ENCODE measurements at regions not wholly inside any gene's neighbourhood (a gene's known extent, or its start where the extent isn't known, plus 50 kb on each side); places are given as distances from the start of the nearest gene placed in this dataset.
A peak's percentile ranks its signal among the peaks of the same experiment; 100 is the strongest.
"Not testable (repeated sequence)": the region's sequence is repeated elsewhere in the genome, so short reads cannot be mapped to it uniquely, and the experiment has no call there.

DNA sequence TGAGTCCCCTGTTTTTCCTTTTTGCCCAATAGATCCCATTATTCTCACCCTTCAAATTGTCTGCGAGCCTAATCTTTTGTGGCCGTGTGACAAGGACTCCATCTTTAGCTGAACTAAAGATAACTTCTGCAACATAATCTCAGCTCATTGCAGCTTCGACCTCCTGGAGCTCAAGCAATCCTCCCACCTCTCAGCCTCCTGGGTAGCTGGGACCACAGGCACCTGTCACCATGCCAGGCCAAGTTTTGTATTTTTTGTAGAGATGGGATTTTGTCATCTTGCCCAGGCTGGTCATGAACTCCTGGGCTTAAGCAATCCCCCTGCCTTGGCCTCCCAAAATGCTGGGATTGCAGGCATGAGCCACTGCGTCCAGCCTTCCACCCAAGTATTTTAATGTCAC lies 161.0 kb downstream of the GJA1 start:
- no peak for DNase-seq

DNA sequence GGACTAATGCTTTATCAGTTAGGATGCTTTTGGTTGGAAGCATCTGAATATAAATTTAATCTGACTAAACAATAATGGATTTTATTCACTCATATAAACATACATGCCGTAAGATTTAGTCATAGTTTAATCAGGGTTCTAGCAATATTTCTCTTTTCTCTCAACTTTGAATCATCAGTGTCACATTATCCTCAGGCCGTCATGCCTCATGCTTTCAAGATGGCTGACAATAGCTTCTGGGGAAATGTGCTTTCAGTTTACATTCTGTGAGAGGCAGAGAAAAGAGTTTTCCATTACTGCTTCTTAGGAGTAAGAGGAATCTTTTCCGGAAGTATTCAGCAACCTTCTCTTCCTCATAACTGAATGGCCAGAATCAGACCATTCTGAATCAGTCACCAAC lies 162.2 kb downstream of the GJA1 start:
- DNase-seq = no peak

DNA sequence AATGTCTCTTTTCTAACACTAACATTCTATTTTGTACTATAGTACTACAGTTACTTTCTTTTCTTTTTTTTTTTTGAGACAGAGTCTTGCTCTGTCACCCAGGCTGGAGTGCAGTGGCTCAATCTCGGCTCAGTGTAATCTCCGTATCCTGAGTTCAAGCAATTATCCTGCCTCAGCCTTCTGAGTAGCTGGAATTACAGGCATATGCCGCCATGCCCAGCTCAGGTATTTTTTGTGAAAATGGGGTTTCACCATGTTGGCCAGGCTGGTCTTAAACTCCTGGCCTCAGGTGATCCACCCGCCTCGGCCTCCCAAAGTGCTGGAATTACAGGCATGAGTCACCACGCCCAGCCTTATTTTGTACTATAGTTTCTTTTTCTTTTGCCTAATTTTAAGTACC lies 163.9 kb downstream of the GJA1 start:
- not testable (repeated sequence) for DNase-seq

DNA sequence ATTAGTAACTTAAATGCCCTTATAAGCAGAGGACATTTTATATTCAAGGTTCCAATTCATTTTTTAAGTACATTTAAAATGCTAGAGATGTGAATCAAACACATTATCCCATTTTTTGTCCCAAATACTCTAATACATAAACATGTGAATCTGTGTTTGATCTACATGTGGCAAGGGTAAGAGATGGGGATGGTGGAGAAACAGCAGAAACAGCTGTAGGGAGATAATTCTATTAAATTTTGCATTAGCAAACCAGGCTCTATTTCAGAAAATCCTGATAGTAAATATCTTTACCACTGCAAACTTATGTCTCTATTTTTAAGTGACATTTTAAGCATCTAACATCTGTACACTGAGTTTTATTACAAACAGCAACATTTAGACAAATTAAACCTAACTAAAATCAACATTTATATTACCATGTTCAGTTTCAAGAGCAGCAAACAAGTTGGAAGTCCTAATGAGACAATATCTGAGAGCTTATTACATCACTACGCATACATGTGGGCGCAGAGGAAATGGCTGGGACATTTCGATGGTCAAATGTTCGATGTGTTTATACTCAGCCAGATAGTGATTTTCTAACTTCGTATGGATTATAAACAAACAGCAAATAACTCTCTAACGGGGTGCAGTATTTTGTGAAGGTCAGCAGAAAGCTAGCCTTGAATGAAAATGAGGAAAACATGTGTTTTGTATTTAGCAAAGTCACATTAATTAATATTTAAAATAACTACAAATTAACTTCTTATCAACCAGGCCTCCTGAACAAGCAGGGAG lies 165.1 kb downstream of the GJA1 start:
- DNase-seq = no peak

DNA sequence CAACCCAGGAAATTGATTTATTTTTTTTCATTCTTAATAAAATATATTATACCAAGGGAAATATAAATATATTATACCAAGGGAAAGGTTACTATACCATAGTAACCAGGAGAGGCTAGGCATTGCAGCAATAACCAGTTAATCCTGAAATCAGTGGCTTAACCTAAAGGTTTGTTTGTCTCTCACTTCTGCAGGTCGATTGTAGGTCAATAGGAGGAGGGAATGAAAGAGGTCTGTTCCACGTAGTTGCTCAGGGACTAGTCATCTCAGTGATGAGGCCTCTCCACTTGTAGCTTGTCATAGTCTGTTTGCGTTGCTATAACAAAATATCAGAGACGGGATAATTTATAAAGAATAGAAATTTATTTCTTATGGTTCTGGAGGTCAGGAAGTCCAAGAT lies 168.0 kb downstream of the GJA1 start:
- no peak for DNase-seq

DNA sequence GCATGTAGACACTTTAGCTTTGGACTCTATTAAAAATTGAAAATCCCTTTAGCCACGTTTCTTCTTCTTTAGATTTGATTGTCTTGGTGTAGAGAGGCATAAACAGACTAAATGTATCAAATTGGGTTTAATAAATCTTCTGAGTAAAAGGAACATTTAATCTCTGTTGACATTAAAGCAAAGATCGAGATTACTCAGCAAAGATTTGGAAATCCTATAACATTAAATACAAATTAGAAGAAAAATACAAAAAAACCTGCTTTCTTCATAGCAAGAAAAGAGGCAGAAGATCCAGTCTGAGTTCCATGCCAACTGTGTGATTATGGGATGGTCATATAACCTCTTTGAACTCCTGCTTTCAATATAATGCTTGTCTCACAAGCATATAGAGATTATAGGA lies 172.3 kb downstream of the GJA1 start:
- no peak for DNase-seq

DNA sequence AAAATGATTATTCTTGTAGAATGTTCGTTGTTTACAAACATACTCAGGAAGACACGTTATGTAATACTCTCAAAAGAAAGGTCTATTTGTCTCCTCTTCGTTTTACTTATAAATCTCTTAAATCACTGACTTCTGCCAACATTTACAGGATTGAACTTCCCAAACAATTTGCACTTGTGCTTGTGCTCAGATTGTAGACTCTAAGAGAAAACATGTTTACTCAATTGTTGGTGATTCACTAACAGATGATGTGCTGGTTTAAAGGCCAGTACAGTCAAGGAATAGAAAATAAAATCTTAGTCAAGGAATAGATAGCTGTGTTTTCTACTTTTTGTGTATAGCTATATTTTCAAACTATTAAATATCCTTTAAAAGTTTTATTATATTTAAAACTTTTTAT lies 172.8 kb downstream of the GJA1 start:
- no peak for DNase-seq

DNA sequence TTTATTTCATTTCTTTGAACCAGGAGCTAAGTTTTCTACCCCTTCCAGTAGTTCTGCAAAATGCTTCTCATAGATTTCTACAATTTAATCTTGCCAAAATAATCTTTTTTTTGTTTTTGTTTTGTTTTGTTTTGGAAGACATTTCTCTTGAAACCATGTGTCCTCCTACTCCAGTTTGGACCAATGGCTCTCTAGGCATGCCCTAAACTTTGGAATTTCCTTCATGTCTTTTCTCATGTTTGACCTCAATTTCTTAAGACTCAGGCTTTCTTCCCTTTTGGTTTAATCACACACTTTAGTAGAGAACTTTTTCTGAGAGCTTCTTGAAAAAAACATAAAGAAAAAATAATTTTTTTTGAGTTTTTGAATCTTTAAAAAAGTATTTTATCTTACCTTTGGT lies 173.8 kb downstream of the GJA1 start:
- DNase-seq = no peak

DNA sequence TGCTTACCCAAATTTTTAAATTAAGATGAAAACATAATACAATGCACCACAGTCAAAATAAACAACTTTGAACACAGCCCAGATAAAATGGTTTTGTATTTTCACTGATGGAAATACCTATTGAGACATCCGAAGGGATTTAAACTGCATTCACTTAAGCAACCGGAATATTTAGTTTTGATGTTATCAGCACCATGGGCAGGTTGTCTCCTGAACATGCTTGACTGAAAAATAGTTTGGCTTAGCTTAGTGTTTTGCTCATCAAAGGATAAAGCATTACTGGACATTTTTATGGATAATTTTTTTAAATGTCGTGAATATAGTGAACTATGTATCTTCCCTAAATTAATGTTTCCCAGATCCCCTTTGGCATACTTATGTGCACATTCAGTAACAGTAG lies 177.5 kb downstream of the GJA1 start:
- no peak for DNase-seq

DNA sequence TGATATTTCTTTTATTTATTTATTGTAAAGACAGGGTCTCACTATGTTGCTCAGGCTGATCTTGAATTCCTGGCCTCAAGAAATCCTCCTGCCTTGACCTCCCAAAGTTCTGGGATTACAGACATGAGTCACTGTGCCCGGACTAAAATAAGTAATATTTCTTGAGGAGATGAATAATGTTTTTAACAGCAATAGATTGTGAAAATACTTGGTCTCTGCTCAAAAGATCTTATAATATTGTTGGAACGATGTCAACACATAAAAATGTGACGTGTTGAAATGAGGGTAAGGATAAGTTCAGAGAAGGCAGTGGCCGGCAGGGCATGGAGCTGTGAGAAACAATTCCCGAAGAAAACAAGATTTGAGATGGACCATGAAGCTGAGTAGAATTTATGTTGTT lies 178.7 kb downstream of the GJA1 start:
- DNase-seq = no peak

DNA sequence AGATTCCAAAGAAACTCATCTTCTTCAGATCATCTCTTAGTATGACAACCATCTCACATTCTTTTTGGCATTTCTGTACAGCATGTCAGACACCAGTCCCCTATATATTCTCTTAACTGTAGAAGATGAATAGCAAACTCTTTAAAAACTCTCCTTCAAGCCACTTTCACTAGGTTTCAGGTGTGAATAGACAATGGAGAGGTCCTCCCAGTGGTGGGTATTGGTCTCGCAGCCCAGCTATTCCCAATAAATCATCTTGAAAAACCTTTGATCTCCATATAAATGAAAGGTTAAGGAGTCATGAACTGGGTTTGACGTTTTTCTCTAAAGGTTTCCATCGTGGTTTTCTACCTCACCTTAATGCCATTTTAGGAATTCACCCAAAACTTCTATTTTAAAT lies 180.0 kb downstream of the GJA1 start:
- no peak for DNase-seq

DNA sequence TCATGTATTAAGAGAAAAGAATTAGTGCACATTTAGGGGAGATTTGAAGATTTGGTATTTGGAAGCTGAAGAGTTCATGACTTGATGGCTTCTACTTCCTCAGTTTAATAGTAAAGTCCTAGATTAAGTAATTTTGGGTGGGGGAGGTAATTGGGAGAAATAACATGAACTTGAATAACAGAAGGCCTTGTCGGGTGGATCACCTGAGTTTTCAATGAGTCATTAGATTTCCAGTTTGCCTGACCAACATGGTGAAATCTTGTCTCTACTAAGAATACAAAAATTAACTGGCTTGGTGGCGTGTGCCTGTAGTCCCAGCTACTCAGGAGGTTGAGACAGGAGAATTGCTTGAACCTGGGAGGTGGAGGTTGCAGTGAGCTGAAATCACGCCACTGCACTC lies 181.0 kb downstream of the GJA1 start:
- no peak for DNase-seq

DNA sequence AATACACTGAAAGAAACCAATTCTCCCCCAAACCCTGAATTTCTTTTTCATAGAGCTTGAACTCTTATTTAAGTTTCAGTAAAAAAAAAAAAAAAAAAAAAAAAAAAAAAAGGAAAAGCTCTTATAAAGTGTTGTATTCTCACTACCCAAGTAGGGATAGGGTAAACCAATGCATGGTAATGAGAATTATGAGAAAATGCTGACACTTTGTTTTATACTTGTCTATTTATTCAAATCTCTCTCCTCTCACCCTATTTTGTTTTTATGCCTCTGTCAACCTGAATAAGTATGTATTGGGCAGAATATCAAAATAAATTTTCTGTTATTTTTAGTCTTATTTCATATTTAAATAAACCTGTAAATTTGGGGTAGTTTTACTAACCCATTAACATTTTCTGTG lies 181.9 kb downstream of the GJA1 start:
- DNase-seq = no peak

DNA sequence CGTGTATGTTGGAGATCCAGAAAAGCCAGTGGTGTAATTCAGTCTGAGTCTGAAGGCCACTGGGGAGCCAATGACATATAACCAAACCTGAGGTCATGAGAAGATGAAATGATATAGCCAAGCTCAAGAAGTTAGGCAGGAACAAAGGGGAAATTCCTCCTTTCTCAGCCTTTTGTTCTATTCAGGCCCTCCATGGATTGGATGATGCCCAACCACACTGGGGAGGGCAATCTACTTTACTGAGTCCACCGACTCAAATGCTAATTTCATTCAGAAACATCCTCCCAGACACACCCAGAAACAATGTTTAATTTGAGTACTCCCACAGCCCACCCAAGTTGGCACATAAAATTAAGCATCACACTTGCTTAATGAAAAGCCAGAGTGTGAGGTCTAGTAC lies 183.6 kb downstream of the GJA1 start:
- DNase-seq = no peak

DNA sequence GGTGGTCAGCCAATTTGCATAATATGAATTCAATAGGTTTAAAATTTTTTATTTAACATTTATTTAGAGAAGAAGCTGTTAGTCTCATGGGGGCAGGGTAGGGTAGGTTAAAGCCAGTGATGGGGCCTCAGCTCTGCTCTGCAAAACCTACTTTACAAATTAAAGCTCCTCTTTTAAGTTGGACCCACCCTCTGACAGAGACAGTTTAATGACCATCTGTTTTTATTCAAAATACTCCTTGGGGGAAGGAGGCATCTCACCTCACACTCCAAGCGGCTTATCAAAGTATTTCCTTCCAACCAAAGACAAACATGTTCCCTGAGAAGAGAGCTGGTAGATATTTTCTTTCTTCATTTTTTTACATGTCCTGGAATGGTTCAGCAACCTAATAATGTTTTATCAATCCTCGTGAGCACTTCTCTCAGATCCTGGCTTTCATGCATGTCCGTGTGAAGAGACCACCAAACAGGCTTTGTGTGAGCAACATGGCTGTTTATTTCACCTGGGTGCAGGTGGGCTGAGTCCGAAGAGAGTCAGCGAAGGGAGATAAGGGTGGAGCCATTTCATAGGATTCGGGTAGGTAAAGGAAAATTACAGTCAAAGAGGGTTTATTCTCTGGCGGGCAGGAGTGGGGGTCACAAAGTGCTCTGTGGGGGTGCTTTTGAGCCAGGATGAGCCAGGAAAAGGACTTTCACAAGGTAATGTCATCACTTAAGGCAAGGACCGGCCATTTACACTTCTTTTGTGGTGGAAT lies 184.7 kb downstream of the GJA1 start:
- DNase-seq = no peak

DNA sequence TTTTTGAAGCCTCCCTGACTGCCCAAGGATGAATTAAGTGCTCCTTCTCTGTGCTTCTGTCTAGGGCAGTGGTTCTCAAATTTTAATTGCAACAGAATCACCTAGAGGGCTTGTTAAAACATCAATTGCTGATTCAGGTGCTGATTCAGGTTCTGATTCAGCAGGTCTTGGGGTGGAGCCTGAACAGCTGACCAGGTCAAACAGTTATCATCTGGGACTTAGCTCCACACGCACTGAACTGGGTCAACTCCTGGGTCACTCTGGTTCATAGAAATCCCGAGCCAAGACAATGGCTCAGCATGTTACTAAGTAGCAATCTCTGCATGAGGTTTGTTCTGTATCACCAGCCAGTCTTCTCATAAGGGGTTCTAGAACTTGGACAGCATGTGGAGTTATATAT lies 192.3 kb downstream of the GJA1 start:
- no peak for DNase-seq

DNA sequence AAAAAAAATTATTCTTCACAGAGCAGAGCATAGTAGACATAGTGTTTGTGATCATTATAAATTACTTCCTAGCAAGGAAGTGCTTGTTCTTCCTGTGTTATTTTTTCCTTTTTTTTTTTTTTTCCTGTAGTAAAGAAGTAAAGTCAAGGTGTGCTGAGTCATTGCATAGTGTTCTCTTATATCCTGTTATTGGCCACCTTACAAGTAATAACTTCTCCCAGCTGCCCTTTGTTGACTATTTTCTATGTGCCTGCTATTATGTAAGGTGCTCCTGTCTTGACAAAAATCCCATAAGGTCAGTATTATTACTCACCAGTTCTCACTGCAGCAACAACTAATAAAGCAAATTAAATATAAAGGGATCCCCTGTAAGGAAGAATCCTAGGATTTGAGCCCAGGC lies 195.3 kb downstream of the GJA1 start:
- DNase-seq = no peak

DNA sequence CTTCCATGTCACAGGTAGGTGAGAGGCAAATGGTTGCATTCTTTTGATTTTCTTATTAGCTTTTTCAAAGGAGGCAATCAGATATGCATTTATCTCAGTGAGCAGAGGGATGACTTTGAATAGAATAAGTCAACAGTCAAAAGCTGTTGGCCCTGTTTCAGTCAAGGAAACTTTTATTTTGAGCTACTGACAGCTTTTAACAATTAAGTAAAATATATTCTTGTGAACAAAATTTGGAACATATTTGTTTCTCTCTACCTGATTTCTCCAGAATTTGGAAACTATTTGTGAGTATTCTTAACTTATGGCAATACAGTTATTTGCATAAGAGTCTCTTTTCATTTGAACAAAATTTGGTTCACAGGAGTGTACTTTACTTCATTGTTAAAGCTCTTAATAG lies 196.3 kb downstream of the GJA1 start:
- peak in 1 of 6 experiments; percentile 2 for DNase-seq

DNA sequence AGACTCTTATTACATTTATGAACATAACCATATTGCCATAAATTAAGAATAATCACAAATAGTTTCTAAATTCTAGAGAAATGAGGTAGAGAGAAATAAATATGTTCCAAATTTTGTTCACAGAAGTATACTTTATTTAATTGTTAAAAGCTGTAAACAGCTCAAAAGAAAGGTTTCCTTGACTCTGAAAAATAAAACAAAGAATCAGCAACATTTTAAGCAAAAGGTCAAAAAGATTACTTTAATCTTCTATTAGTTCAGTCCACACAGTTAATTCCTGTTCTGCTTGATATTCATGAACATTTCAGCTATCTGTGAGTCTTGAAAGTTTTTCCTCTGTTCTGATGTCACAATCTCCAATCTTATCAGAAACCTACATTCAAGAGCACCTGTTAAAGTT lies 197.9 kb downstream of the GJA1 start:
- no peak for DNase-seq

DNA sequence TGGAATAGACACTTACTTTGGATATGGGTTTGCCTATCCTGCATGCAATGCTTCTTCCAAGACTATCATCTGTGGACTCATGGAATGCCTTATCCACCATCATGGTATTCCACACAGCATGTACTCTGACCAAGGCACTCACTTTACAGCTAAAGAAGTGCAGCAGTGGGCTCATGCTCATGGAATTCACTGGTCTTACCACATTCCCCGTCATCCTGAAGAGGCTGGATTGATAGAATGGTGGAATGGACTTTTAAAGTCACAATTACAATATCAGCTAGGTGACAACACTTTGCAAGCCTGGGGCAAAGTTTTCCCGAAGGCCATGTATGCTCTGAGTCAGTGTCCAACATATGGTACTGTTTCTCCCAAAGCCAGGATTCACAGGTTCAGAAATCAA lies 199.1 kb downstream of the GJA1 start:
- DNase-seq = not testable (repeated sequence)

DNA sequence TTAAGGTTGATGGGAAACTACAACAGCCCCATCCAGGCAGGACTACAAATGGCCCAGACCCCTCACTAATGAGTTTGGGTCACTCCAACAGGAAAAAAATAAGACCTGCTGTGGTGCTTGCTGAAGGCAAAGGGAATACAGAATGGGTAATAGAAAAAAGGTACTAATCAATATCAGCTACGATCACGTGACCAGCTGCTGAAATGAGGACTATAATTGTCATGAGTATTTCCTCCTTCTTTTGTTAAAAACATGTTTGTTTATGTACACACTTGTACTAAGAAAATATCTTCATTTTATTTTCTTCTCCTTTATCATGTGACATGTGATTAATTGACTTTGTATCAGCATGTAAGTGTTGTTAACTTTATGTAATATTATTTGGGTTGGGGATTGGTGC lies 199.9 kb downstream of the GJA1 start:
- no peak for DNase-seq

DNA sequence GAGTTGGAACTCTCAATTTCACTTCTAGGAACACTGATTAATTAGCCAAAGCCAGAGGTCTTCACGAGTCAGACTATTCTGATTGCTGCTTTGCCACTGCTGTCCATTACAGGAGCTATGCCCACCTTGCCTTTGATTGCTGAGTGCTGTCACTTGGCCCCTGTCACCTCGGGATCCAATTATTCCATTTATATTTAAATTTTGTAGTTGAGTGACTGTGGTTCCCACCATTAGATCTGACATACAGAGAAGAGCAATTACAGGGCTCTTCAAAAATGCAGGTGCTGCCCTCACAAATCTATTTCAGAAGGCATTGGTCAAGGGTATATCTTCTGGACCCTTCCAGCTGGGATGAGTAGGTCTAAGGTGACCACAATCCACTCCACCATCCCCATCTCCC lies 200.8 kb downstream of the GJA1 start:
- DNase-seq = not testable (repeated sequence)

DNA sequence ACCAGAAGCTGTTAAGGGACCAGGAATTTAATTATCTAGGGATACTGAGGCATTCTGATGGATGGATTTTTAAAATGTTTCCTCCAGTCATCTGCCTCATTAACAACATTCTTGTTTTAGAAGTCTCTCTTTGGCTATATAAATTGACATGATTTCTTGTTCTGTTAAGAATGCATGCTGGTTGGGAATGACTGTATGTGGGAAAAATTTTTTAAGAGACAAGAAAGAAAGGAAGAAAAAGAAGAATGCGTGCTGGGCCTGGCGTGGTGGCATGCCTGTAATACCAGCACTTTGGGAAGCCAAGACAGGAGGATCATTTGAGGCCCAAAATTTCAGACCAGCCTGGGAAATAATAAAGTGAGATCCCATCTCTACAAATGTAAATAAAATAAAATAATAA lies 203.6 kb downstream of the GJA1 start:
- no peak for DNase-seq

DNA sequence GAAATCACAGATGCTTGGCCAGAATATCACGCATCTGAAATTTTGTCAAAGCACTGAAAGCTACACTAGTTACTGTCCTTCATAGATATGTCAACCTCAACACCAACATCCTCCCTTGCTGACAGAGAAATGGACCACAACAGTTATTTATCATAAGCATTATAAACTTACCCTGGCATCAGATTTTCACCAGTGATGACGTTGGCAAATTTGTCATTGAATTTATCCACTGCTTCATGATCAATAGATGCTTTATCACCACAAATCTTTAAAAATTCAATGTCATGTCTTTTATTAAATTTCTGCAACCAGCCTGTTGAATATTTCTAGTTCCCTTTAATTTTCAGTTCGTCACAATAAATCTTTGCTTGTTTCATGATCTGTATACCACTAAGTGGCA lies 205.7 kb downstream of the GJA1 start:
- no peak for DNase-seq

All from stimulated activated naive CD4-positive, alpha-beta T cell (primary cell).